ENCODE measurements at regions not wholly inside any gene's neighbourhood (a gene's known extent, or its start where the extent isn't known, plus 50 kb on each side); places are given as distances from the start of the nearest gene placed in this dataset.

- no peak for DNase-seq
These were observed 1262.0 kb upstream of the ADGRL3 start for GRCh38 chr4:59938166-59938565.

- no peak for DNase-seq
These were observed 1254.8 kb upstream of the ADGRL3 start for GRCh38 chr4:59945277-59945676.

GRCh38 chr4:59945716-59946115 is 1254.4 kb upstream of the ADGRL3 start:
- no peak for DNase-seq

DNA sequence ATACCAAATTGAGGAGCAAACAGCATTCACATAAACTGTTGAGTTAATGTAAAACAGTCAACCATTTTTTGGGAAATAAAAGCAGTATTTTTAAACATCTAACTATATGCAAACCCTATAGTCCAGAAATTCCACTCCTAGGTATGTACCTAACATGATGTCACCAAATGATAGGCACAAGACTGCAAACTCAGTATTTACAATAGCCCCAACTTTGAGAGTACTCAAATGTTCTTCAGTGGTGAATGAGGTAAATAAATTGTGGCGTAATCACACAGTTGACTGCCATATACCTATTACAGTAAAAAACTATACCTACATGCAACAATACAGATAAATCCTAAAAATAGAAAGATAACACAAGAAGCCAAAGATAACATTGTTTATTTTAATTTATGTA is 1243.8 kb upstream of the ADGRL3 start:
- DNase-seq = no peak

GRCh38 chr4:59960143-59960542 is 1240.0 kb upstream of the ADGRL3 start:
- DNase-seq = no peak

DNA sequence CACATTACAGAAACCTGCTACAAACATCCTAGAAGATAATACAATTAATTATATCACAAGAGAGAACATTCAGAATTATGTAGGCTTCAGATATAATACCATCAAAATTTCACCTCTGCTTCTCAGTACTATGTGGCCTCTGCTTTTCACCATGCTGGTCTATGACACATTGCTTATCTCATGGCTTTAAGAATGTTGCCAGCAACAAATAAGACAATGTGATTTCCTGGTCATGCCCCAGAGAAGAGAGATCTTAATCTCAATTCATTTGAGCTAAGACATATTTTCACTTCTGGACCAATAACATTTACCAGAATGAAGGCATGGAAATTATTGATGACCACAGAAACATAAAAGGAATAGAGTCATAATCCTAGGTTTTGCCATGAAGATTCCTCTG is 1233.4 kb upstream of the ADGRL3 start:
- no peak for DNase-seq

DNA sequence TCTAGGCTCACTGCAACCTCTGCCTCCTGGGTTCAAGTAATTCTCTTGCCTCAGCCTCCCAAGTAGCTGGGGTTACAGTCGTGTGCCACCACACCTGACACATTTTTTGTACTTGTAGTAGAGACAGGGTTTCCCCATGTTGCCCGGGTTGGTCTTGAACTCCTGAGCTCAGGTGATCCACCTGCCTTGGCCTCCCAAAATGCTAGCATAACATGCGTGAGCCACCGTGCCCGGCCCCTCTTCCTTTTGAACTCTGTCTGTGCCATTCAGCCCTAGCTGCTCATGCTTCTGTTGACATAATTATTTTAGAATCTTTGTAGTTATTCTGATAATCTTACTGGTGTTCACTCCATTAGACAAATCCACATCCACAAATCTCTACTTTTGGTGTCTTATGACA is 1231.3 kb upstream of the ADGRL3 start:
- DNase-seq = no peak

- no peak for DNase-seq
These were observed 1230.2 kb upstream of the ADGRL3 start for GRCh38 chr4:59969909-59970308.

- DNase-seq = no peak
These were observed 1228.2 kb upstream of the ADGRL3 start for GRCh38 chr4:59971952-59972351.

DNA sequence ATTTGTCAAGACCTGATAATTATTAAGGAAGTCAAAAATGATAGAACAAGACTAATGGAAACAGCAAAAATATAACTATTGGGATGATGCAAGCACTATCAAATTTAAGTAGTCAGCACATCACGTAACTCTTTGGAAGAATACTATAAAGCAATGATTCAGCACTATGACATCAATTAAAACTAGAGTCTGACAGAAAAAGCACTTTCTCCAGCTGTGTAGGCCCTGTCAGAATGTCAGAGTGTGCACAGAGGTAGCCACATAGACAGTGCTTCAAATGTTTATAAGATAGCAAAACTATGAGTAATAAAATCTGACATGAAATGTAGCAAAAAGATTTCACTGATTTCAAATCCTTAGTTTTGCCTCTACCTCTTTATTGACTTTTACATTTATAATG is 1226.6 kb upstream of the ADGRL3 start:
- no peak for DNase-seq

DNA sequence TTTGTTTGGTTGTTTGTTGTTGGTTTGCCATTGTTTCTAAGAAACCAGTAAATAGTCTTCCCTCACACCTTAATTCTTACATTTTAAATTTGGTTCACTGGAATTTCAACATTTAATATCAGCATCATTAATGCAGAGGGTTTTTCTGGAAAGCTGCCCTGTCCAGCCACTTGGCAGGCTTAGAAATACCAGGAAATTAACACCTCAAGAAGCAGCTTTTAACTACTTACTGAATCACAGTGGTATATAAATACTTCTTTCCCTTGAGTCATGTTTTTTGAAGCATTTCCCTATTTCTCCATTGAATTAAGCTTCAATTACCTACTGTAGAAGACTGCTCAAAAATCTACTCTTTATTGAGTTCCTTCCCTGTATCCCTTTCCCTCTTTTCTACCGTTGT is 1221.1 kb upstream of the ADGRL3 start:
- no peak for DNase-seq

GRCh38 chr4:59983852-59984251 is 1216.3 kb upstream of the ADGRL3 start:
- DNase-seq = no peak

GRCh38 chr4:59987289-59987688 is 1212.8 kb upstream of the ADGRL3 start:
- DNase-seq = no peak

- DNase-seq = no peak
These were observed 1206.0 kb upstream of the ADGRL3 start for GRCh38 chr4:59994118-59994517.

GRCh38 chr4:60002603-60003337 is 1197.4 kb upstream of the ADGRL3 start:
- no peak for DNase-seq

DNA sequence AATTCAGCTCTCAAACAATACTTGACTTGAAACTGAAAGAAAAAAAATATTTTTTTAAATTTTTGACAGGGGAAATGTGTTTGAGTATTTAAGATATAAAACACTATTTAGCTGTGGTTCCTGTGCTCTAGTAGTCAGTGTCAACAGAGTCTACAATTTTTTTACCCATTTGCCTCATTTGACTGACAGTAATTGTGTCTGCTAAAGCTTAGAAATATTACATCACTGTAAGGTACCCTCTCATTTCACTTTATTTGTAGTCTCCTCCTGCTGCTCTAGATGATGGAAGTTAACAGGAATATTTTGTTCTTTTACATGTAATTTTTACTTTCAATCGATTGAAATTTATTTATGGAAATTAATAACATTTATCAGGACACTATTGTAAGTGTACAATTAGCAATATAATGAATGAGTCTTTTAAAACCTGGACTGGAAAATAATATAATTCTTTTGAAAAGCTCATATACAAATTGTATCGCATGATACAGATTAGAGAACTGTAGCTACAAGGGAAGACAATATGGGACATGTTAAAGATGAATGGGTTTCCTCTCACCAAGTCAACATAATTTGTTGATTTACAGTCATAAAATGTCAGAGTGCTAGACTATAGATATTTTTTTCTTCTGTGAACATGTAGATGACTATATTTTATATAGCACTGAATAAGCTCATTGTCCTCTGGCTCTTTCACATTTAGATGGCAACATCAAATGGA is 1186.5 kb upstream of the ADGRL3 start:
- no peak for DNase-seq

DNA sequence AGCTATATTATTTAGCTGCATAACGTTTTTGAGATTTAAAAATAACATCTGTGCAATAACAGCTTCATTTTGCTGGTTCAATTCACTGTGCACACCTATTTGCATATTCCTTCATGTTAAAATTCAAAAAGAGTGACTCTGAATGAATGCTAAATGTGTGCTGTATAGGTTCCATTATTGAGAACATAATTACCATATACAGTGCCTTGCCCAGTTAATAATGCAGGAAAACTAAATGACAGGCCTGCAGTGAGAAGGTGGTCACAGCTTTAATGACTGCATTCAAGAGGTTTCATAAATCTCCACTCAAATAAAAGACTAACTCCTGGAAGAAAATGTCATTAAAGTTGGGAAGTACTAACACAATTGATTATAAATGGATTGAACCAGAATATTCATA is 1183.2 kb upstream of the ADGRL3 start:
- DNase-seq = no peak

DNA sequence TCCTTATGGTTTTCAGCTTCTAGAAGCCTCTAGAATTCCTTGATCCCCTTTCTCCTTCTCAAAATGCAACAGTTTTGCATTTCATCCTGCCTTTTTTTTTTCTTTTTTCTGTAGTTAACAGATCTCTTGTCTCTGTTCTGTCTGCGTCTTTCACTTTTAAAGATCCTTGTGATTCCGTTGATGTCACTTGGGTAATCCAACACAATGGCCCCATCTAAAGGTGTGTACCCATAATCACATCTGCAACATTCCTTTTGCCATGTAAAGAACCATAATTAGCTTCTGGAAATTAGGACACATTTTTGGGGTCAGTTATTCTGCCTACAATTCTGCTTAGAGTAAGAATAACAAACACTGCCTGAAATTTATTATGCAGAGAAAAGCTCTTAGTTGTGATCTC is 1180.9 kb upstream of the ADGRL3 start:
- no peak for DNase-seq

DNA sequence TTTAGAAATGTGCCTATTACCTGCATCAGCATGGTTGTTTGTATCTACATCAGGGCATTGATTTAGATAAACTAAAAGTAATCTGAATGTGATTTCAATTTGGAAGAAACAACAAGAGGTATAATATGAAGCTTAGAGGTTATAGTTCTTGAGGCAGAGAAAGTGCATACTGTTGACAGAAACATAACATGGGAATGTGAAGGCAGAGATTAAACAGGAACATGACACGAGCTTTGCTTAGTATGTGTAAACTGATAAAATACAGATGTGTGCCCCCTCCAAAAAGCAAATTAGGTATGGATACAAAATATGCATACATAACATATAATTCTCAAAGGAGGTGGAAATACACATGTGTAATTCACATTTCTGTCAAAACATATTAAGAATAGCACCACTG is 1180.2 kb upstream of the ADGRL3 start:
- no peak for DNase-seq

GRCh38 chr4:60020389-60020788 is 1179.7 kb upstream of the ADGRL3 start:
- DNase-seq = no peak

DNA sequence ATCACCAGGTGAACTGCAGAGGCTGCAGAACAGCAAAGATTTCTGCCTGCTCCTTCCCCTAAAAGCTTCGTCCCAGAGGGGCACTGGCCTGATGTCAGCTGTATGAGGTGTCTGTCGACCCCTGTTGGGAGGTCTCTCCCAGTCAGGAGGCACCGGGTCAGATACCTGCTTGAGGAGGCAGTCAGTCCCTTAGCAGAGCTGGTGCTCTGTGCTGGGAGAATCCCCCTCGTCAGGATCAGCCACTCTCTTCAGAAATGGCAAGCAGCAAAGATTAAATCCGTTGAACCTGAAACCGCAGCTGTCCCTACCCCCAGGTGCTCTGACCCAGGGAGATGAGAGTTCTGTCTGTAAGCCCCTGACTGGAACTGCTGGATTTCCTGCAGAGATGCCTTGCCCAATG is 1166.3 kb upstream of the ADGRL3 start:
- DNase-seq = no peak

DNA sequence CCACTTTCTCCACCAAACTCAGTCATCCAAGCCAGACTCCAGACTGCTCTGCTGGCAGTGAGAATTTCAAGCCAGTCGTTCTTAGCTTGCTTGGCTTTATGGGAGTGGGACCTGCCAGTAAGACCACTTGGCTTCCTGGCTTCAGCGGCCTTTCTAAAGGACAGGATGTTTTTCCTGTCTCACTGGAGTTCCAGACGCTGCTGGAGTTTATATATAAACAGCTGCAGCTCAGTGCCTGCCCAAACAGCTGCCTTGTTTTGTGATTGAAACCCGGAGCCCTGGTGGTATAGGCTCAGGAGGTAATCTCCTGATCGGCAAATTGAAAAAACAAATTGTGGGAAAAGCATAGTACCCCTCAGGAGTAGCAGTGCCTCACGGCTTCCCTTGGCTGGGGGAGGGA is 1165.8 kb upstream of the ADGRL3 start:
- no peak for DNase-seq

- DNase-seq = no peak
These were observed 1160.2 kb upstream of the ADGRL3 start for GRCh38 chr4:60039908-60040307.

- no peak for DNase-seq
These were observed 1157.9 kb upstream of the ADGRL3 start for GRCh38 chr4:60042231-60042652.

- DNase-seq = no peak
These were observed 1157.2 kb upstream of the ADGRL3 start for GRCh38 chr4:60042941-60043340.

Data from stimulated activated CD4-positive, alpha-beta T cell treated with anti-CD3 and anti-CD28 coated beads, Interleukin-4, amount 100 ng/mL, for 1 hour (primary cell).